VCaP (cell line): ENCODE measurements at regions not wholly inside any gene's neighbourhood (a gene's known extent, or its start where the extent isn't known, plus 50 kb on each side); places are given as distances from the start of the nearest gene placed in this dataset.
"Not testable (repeated sequence)": the region's sequence is repeated elsewhere in the genome, so short reads cannot be mapped to it uniquely, and the experiment has no call there.

Source experiments
- H3K27ac ChIP-seq: fragments of 450-650 bp; 2 replicates; pipeline ENCODE4 v1.5.1; 2017
- CTCF ChIP-seq: fragments of 450-650 bp; conservative IDR thresholded peaks from 2 replicates; pipeline ENCODE4 v1.5.1; 2017; ENCODE audit warnings: mild to moderate bottlenecking, moderate library complexity

GRCh38 chrX:104513162-104513561 is 52.8 kb upstream of the IL1RAPL2 start:
- no peak for TF ChIP-seq CTCF
- H3K27ac ChIP-seq, result no peak overlapping the region

- H3K27ac ChIP-seq, result no peak overlapping the region
- no peak for TF ChIP-seq CTCF
These were observed 55.2 kb upstream of the IL1RAPL2 start for GRCh38 chrX:104510801-104511200.

- no peak overlapping the region for H3K27ac ChIP-seq
- no peak for TF ChIP-seq CTCF
These were observed 63.5 kb upstream of the IL1RAPL2 start for GRCh38 chrX:104502460-104502859.

GRCh38 chrX:104488811-104489210 is 77.2 kb upstream of the IL1RAPL2 start:
- no peak overlapping the region for H3K27ac ChIP-seq
- no peak for TF ChIP-seq CTCF

- TF ChIP-seq CTCF, result no peak
- no peak overlapping the region for H3K27ac ChIP-seq
These were observed 79.3 kb upstream of the IL1RAPL2 start for GRCh38 chrX:104486691-104487090.

- H3K27ac ChIP-seq, result no peak overlapping the region
- TF ChIP-seq CTCF, result peak; percentile 40; the same call in 1 of the 2 replicates
These were observed 83.2 kb upstream of the IL1RAPL2 start for GRCh38 chrX:104482757-104483156.

GRCh38 chrX:104469771-104470170 is 96.2 kb upstream of the IL1RAPL2 start:
- no peak overlapping the region for H3K27ac ChIP-seq
- TF ChIP-seq CTCF, result no peak

GRCh38 chrX:104459796-104460195 is 106.2 kb upstream of the IL1RAPL2 start:
- no peak overlapping the region for H3K27ac ChIP-seq
- TF ChIP-seq CTCF, result no peak

- not testable (repeated sequence) for H3K27ac ChIP-seq
These were observed 108.9 kb upstream of the IL1RAPL2 start for GRCh38 chrX:104457130-104457529.
